CD14-positive monocyte (primary cell): ENCODE measurements at regions not wholly inside any gene's neighbourhood (a gene's known extent, or its start where the extent isn't known, plus 50 kb on each side); places are given as distances from the start of the nearest gene placed in this dataset.

Source experiments
- DNase-seq, 3 donors: peaks; one replicate each; pipeline ENCODE4 v3.0.0-alpha.2; 2011 to 2022
- H2AFZ ChIP-seq: 2 replicates; pipeline ENCODE4 v1.6.0; 2012; ENCODE audit warnings: mild to moderate bottlenecking, low read depth, low read length, inconsistent platforms; ENCODE audit not compliant: insufficient read depth, poor library complexity, severe bottlenecking
- H3K27ac ChIP-seq, 2 donors: 1 replicate in 1 of 2; 2 replicates in 1 of 2; pipeline ENCODE4 v1.5.1; 2012 to 2013; ENCODE audit warnings: low read length in 2 of 2, control low read depth in 1 of 2, inconsistent platforms in 1 of 2, low read depth in 1 of 2, mild to moderate bottlenecking in 1 of 2
- H3K27me3 ChIP-seq, 2 donors: one replicate each; pipeline versions ENCODE4 v1.6.0 to v1.6.1; 2011 to 2013; ENCODE audit warnings: low read length in 2 of 2; ENCODE audit not compliant: control insufficient read depth in 2 of 2, insufficient read depth in 2 of 2
- H3K36me3 ChIP-seq, 2 donors: replicated peaks in 1 of 2; 1 replicate in 1 of 2; 2 replicates in 1 of 2; pipeline versions ENCODE4 v1.5.1 to v1.6.1; 2012 to 2013; ENCODE audit warnings: low read length in 2 of 2, control low read depth in 1 of 2, inconsistent platforms in 1 of 2, mild to moderate bottlenecking in 1 of 2; ENCODE audit not compliant: insufficient read depth in 2 of 2, control insufficient read depth in 1 of 2
- H3K4me1 ChIP-seq, 2 donors: 1 replicate in 1 of 2; 2 replicates in 1 of 2; pipeline versions ENCODE4 v1.5.1 to v1.6.1; 2012 to 2013; ENCODE audit warnings: low read length in 2 of 2, control low read depth in 1 of 2, inconsistent platforms in 1 of 2, mild to moderate bottlenecking in 1 of 2, moderate library complexity in 1 of 2; ENCODE audit not compliant: insufficient read depth in 2 of 2, control insufficient read depth in 1 of 2
- H3K4me2 ChIP-seq: replicated peaks from 2 replicates; pipeline ENCODE3; 2012; ENCODE audit warnings: low read length, moderate library complexity, mild to moderate bottlenecking; ENCODE audit not compliant: poor library complexity, severe bottlenecking; ENCODE audit errors: extremely low read depth
- H3K4me3 ChIP-seq, 3 experiments: fragments of 200-600 bp in 1 of 3; sonication (generic) in 1 of 3; replicated peaks in 1 of 3; 1 replicate in 2 of 3; 2 replicates in 1 of 3; pipeline ENCODE4 v1.5.1; 2011 to 2013; ENCODE audit warnings: low read length in 3 of 3, mild to moderate bottlenecking in 3 of 3, control low read depth in 2 of 3, low read depth in 2 of 3, inconsistent platforms in 1 of 3, moderate library complexity in 1 of 3
- H3K79me2 ChIP-seq: 2 replicates; pipeline ENCODE4 v1.6.0; 2012; ENCODE audit warnings: mild to moderate bottlenecking, control low read depth, inconsistent platforms, low read length, moderate library complexity; ENCODE audit not compliant: insufficient read depth
- H3K9ac ChIP-seq: 2 replicates; pipeline ENCODE4 v1.6.0; 2017; ENCODE audit warnings: low read length, mild to moderate bottlenecking; ENCODE audit not compliant: insufficient read depth, poor library complexity, severe bottlenecking
- H3K9me3 ChIP-seq, 2 donors: replicated peaks in 1 of 2; 1 replicate in 1 of 2; 2 replicates in 1 of 2; pipeline versions ENCODE4 v1.5.1 to v1.6.1; 2012 to 2013; ENCODE audit warnings: low read length in 2 of 2, control low read depth in 1 of 2; ENCODE audit not compliant: control insufficient read depth in 1 of 2, insufficient read depth in 1 of 2
- H4K20me1 ChIP-seq: 2 replicates; pipeline ENCODE4 v1.6.0; 2012; ENCODE audit warnings: mild to moderate bottlenecking, low read length, control low read depth, moderate library complexity; ENCODE audit not compliant: insufficient read depth
- H3K27ac Mint-ChIP-seq, 7 donors: one replicate each; pipeline ENCODE4 v1.8.0; 2020; ENCODE audit warnings: mild to moderate bottlenecking in 7 of 7, mixed read lengths in 7 of 7, moderate library complexity in 6 of 7, inconsistent platforms in 2 of 7
- H3K27me3 Mint-ChIP-seq, 3 donors: one replicate each; pipeline ENCODE4 v1.8.0; 2021 to 2022; ENCODE audit warnings: low read depth in 3 of 3, mild to moderate bottlenecking in 3 of 3, mixed read lengths in 3 of 3, moderate library complexity in 3 of 3, inconsistent platforms in 1 of 3
- H3K36me3 Mint-ChIP-seq, 2 donors: one replicate each; pipeline ENCODE4 v1.8.0; 2020; ENCODE audit warnings: mixed read lengths in 2 of 2, inconsistent platforms in 1 of 2, mild to moderate bottlenecking in 1 of 2
- H3K4me1 Mint-ChIP-seq: one replicate; pipeline ENCODE4 v1.8.0; 2020; ENCODE audit warnings: mild to moderate bottlenecking, mixed read lengths
- H3K4me3 Mint-ChIP-seq, 2 donors: one replicate each; pipeline ENCODE4 v1.8.0; 2020; ENCODE audit warnings: mild to moderate bottlenecking in 2 of 2, mixed read lengths in 2 of 2, moderate library complexity in 1 of 2
- H3K9me3 Mint-ChIP-seq, 7 donors: one replicate each; pipeline ENCODE4 v1.8.0; 2020 to 2022; ENCODE audit warnings: mixed read lengths in 7 of 7, mild to moderate bottlenecking in 6 of 7, moderate library complexity in 6 of 7, inconsistent platforms in 2 of 7
- WGBS: methylation state at CpG from one replicate; pipeline ENCODE4 v1.1.5; 2013; ENCODE audit warnings: missing lambda C conversion rate; ENCODE audit not compliant: insufficient coverage; 5-methylcytosine and 5-hydroxymethylcytosine counted together
- intact Hi-C, 2 donors: fragments of 100-400 bp; cut with micrococcal nuclease; formaldehyde crosslinking; loops; one replicate each; pipeline versions ENCODE4 v1.15.0 to v1.15.1; 2023
- TF ChIP-seq, protein P1 (sequence below): fragments of 200-600 bp; IDR thresholded peaks from one replicate; pipeline ENCODE4 v1.8.0; 2022; ENCODE audit warnings: antibody characterized with exemption, mild to moderate bottlenecking

DNA sequence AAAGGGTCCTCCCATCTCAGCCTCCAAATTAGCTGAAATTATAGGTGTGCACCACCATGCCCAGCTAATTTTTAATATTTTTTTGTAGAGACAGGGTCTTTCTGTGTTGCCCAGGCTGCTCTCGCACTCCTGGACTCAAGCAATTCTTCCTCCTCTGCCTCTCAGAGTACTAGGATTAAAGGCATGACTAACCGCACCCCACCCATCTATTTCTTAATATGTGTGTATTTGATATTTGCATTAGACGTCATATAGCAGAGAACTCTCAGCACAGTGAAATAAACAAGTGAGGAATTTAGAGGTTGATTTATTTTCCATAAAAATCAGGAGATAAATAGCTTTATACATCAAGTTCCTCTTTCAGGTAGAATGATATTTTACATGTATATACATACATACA, 213.5 kb downstream of the FSIP2 start:
- Mint-ChIP-seq H3K27ac (no peak overlapping the region), H3K4me1 (no peaks in the 10 kb centered on the region), H3K9me3 (peaks cover 0 to 3% (median 0%) of the 10 kb centered on the region in 7 donors), H3K4me3 (no peak overlapping the region), H3K27me3 (no peaks in the 10 kb centered on the region), H3K36me3 (no peaks in the 10 kb centered on the region)
- Histone ChIP-seq H3K79me2 (no peaks in the 10 kb centered on the region), H3K27me3 (no peaks in the 10 kb centered on the region), H3K27ac (no peak overlapping the region), H3K4me1 (no peaks in the 10 kb centered on the region), H3K4me2 (no peak overlapping the region), H3K36me3 (no peaks in the 10 kb centered on the region), H3K9me3 (no peaks in the 10 kb centered on the region), H3K4me3 (no peak overlapping the region), H3K9ac (no peak overlapping the region), H2AFZ (no peak overlapping the region), H4K20me1 (no peaks in the 10 kb centered on the region)
- TF ChIP-seq, protein P1, sequence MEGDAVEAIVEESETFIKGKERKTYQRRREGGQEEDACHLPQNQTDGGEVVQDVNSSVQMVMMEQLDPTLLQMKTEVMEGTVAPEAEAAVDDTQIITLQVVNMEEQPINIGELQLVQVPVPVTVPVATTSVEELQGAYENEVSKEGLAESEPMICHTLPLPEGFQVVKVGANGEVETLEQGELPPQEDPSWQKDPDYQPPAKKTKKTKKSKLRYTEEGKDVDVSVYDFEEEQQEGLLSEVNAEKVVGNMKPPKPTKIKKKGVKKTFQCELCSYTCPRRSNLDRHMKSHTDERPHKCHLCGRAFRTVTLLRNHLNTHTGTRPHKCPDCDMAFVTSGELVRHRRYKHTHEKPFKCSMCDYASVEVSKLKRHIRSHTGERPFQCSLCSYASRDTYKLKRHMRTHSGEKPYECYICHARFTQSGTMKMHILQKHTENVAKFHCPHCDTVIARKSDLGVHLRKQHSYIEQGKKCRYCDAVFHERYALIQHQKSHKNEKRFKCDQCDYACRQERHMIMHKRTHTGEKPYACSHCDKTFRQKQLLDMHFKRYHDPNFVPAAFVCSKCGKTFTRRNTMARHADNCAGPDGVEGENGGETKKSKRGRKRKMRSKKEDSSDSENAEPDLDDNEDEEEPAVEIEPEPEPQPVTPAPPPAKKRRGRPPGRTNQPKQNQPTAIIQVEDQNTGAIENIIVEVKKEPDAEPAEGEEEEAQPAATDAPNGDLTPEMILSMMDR = no peak
- DNase-seq = no peak
- WGBS = no CpG with 5 or more reads among the region's 3 CpGs
- intact Hi-C loops = no loop called here

DNA sequence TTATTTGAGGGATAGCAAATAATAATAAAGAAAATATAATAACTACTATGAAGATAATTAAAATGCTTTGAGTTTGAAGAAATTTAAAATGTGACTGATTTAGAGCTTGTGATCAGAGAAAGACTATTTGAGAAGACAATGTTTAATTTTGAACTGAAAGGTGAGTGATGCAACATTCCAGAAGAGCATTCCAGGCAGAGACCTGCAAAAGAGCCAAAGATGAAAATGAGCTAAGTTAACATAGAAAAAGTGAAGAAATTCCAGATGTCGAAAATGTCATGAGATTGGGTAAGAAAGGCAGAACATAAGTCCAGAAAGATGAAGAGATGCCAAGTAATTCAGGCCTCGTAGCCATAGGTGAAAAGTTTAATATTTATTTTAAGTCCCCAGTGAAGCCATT, 215.8 kb downstream of the FSIP2 start:
- no peak overlapping the region for H2AFZ ChIP-seq
- peaks cover 0 to 7% (median 1%) of the 10 kb centered on the region in 7 donors for H3K9me3 Mint-ChIP-seq
- intact Hi-C loops = no loop called here

More for the DNA sequence above, 215.8 kb downstream of the FSIP2 start:
- H3K4me1 ChIP-seq = no peaks in the 10 kb centered on the region
- H3K79me2 ChIP-seq = no peaks in the 10 kb centered on the region
- DNase-seq = no peak
- no peaks in the 10 kb centered on the region for H3K36me3 ChIP-seq
- H3K9me3 ChIP-seq = no peaks in the 10 kb centered on the region
- H3K27me3 Mint-ChIP-seq = no peaks in the 10 kb centered on the region
- no peaks in the 10 kb centered on the region for H4K20me1 ChIP-seq
- H3K4me2 ChIP-seq = no peak overlapping the region
- H3K4me1 Mint-ChIP-seq = no peaks in the 10 kb centered on the region
- H3K4me3 Mint-ChIP-seq = no peak overlapping the region
- no peaks in the 10 kb centered on the region for H3K36me3 Mint-ChIP-seq
- TF ChIP-seq, protein P1 = no peak
- H3K9ac ChIP-seq = no peak overlapping the region
- no peak overlapping the region for H3K4me3 ChIP-seq
- H3K27ac ChIP-seq = no peak overlapping the region
- H3K27ac Mint-ChIP-seq = no peak overlapping the region
- H3K27me3 ChIP-seq = no peaks in the 10 kb centered on the region
- 80% methylated on average over 1 of the region's 2 CpGs for WGBS
